Activated T-cell treated with anti-CD3 and anti-CD28 coated beads, Interleukin-2, amount 50 U/mL, for 48 hours (primary cell): ENCODE measurements at regions not wholly inside any gene's neighbourhood (a gene's known extent, or its start where the extent isn't known, plus 50 kb on each side); places are given as distances from the start of the nearest gene placed in this dataset.
"Not testable (repeated sequence)": the region's sequence is repeated elsewhere in the genome, so short reads cannot be mapped to it uniquely, and the experiment has no call there.

Experiments
- DNase-seq, 2 experiments: peaks; one replicate each; pipeline ENCODE4 v3.0.0-alpha.2; 2020

GRCh38 chr22:27585141-27585540 lies 216.4 kb downstream of the MN1 start:
- no peak for DNase-seq

GRCh38 chr22:27588268-27588667 lies 213.3 kb downstream of the MN1 start:
- no peak for DNase-seq

- DNase-seq = no peak
Observed at GRCh38 chr22:27588915-27589314, 212.6 kb downstream of the MN1 start.

GRCh38 chr22:27591060-27591459 lies 210.5 kb downstream of the MN1 start:
- no peak for DNase-seq

- DNase-seq = no peak
Observed at GRCh38 chr22:27593378-27593777, 208.2 kb downstream of the MN1 start.

GRCh38 chr22:27594020-27594419 lies 207.5 kb downstream of the MN1 start:
- no peak for DNase-seq

GRCh38 chr22:27594474-27595134 lies 207.0 kb downstream of the MN1 start:
- no peak for DNase-seq

GRCh38 chr22:27596133-27596870 lies 205.3 kb downstream of the MN1 start:
- DNase-seq = no peak

GRCh38 chr22:27597703-27598444 lies 203.7 kb downstream of the MN1 start:
- no peak for DNase-seq

- no peak for DNase-seq
Observed at GRCh38 chr22:27598792-27599191, 202.8 kb downstream of the MN1 start.

GRCh38 chr22:27601195-27601594 lies 200.4 kb downstream of the MN1 start:
- DNase-seq = no peak

- no peak for DNase-seq
Observed at GRCh38 chr22:27602390-27602789, 199.2 kb downstream of the MN1 start.

- no peak for DNase-seq
Observed at GRCh38 chr22:27603111-27603799, 198.3 kb downstream of the MN1 start.

- DNase-seq = no peak
Observed at GRCh38 chr22:27603800-27604144, 197.8 kb downstream of the MN1 start.

- no peak for DNase-seq
Observed at GRCh38 chr22:27605390-27605789, 196.2 kb downstream of the MN1 start.

- DNase-seq = not testable (repeated sequence)
Observed at GRCh38 chr22:27607750-27608149, 193.8 kb downstream of the MN1 start.

- no peak for DNase-seq
Observed at GRCh38 chr22:27609451-27609888, 192.1 kb downstream of the MN1 start.

GRCh38 chr22:27610164-27610563 lies 191.4 kb downstream of the MN1 start:
- not testable (repeated sequence) for DNase-seq

- DNase-seq = no peak
Observed at GRCh38 chr22:27610863-27611786, 190.4 kb downstream of the MN1 start.

- DNase-seq = no peak
Observed at GRCh38 chr22:27612115-27612514, 189.4 kb downstream of the MN1 start.

- no peak for DNase-seq
Observed at GRCh38 chr22:27613099-27614005, 188.2 kb downstream of the MN1 start.
